ENCODE measurements at regions not wholly inside any gene's neighbourhood (a gene's known extent, or its start where the extent isn't known, plus 50 kb on each side); places are given as distances from the start of the nearest gene placed in this dataset.

DNA sequence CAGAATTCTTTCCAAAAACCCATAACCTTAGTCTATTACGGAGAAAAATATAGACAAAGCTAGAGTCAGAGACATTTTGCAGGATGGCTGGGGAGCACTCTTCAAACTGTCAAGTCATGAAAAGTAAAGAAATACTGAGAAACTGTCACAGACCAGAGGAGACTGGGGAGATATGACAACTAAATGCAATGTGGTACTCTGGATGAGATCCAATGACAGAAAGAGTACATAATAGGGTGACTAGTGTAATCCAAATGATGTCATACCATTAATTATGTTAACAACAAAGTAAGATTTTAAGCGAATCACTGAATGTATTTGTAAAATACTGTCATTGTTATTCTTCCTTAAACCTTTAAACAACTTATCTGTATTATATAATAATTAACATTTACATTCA lies 393.8 kb downstream of the LIG4 start:
- no peaks in the 10 kb centered on the region for H3K36me3 ChIP-seq (ENCODE audit: control insufficient read depth, insufficient read depth, low read length)
- H3K4me3 ChIP-seq (ENCODE audit: low read depth, low read length), result no peak overlapping the region
- no peaks in the 10 kb centered on the region for H3K27me3 ChIP-seq (ENCODE audit: control insufficient read depth, insufficient read depth, low read length)
- TF ChIP-seq, protein P1, sequence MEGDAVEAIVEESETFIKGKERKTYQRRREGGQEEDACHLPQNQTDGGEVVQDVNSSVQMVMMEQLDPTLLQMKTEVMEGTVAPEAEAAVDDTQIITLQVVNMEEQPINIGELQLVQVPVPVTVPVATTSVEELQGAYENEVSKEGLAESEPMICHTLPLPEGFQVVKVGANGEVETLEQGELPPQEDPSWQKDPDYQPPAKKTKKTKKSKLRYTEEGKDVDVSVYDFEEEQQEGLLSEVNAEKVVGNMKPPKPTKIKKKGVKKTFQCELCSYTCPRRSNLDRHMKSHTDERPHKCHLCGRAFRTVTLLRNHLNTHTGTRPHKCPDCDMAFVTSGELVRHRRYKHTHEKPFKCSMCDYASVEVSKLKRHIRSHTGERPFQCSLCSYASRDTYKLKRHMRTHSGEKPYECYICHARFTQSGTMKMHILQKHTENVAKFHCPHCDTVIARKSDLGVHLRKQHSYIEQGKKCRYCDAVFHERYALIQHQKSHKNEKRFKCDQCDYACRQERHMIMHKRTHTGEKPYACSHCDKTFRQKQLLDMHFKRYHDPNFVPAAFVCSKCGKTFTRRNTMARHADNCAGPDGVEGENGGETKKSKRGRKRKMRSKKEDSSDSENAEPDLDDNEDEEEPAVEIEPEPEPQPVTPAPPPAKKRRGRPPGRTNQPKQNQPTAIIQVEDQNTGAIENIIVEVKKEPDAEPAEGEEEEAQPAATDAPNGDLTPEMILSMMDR (IDR thresholded peaks at IDR 0.05; ENCODE audit: insufficient read depth, low read depth, low read length), result no peak
- ChIA-PET CTCF (no interaction called here), POLR2A (no interaction called here)
- no peak for DNase-seq (ENCODE audit: low read depth)

DNA sequence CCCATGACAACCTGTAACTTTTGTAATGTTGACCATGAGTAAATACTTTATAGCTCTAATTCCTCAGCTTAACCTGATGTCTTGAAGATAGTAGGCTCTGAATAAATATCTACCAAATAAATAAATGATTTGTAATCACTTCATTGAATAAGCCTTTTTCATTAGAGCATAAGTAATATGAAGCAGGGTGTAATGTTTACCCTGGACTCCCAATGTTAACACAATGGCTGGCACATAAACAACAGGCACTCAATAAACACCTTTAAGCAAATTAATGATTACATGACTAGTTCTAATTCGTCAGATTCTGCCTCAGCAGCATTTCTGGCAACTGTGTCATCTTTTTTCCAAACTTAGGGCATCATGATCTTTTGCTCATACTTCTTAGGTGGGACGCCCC lies 396.3 kb downstream of the LIG4 start:
- Histone ChIP-seq H3K27me3 (ENCODE audit: control insufficient read depth, insufficient read depth, low read length) (no peaks in the 10 kb centered on the region), H3K36me3 (ENCODE audit: control insufficient read depth, insufficient read depth, low read length) (no peaks in the 10 kb centered on the region), H3K4me3 (ENCODE audit: low read depth, low read length) (no peak overlapping the region)
- POLR2A ChIA-PET, result no interaction called here
- TF ChIP-seq, protein P1 (IDR thresholded peaks at IDR 0.05; ENCODE audit: insufficient read depth, low read depth, low read length), result no peak
- no peak for DNase-seq (ENCODE audit: low read depth)
- CTCF ChIA-PET, result no interaction called here

DNA sequence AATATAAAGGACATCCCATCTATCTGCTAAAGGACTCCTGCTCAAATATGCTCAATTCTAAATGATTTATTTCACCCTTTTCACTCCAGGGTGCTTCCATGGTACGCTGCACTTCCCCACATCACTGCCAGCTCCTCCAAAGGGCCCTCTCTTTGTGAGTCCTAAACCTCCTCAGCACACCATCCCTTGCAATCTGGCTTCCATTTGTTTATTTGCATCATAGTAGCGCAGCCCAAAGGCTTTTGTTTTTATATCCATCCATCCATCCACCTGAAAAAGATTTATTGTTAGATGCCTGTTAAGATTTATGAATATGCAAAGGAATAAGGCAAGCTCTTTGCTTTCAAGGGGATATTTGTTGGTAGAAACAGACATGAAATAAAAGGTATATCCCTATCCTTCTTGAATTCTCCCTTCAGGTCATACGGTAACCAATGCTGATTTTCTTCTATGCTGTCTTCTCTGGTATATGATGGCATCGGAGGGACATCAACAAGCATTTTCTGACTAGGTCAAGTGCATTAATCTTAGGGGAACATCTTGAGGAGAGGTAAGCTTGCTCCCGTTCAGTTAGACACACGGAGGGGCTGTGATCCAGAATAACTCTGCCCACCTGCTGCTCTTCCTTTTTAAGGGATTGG lies 397.6 kb downstream of the LIG4 start:
- no peaks in the 10 kb centered on the region for H3K36me3 ChIP-seq (ENCODE audit: control insufficient read depth, insufficient read depth, low read length)
- CTCF ChIA-PET, result no interaction called here
- no peaks in the 10 kb centered on the region for H3K27me3 ChIP-seq (ENCODE audit: control insufficient read depth, insufficient read depth, low read length)
- no peak overlapping the region for H3K4me3 ChIP-seq (ENCODE audit: low read depth, low read length)
- DNase-seq (ENCODE audit: low read depth), result no peak
- POLR2A ChIA-PET, result no interaction called here
- TF ChIP-seq, protein P1 (IDR thresholded peaks at IDR 0.05; ENCODE audit: insufficient read depth, low read depth, low read length), result no peak

DNA sequence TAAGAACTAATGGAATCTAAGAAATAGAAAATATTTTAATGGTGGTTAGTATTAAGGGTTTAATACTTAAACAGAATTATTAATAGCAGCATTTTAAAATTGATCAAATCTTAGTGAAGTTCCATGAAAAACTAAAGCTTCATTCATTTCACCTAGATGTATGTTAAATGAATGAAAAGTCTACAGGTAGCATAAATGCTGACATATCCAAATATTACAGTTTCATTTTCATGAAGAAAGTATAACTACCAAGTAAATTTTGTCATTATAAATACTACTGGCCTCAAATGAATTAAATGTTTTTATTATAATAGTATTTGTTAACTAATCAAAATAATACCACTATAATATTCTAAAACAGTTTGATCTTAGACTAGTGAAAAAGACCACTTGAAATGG lies 403.3 kb downstream of the LIG4 start:
- TF ChIP-seq, protein P1 (IDR thresholded peaks at IDR 0.05; ENCODE audit: insufficient read depth, low read depth, low read length), result no peak
- ChIA-PET POLR2A (no interaction called here), CTCF (no interaction called here)
- H3K27me3 ChIP-seq (ENCODE audit: control insufficient read depth, insufficient read depth, low read length), result no peaks in the 10 kb centered on the region
- no peaks in the 10 kb centered on the region for H3K36me3 ChIP-seq (ENCODE audit: control insufficient read depth, insufficient read depth, low read length)
- DNase-seq (ENCODE audit: low read depth), result no peak
- H3K4me3 ChIP-seq (ENCODE audit: low read depth, low read length), result no peak overlapping the region

DNA sequence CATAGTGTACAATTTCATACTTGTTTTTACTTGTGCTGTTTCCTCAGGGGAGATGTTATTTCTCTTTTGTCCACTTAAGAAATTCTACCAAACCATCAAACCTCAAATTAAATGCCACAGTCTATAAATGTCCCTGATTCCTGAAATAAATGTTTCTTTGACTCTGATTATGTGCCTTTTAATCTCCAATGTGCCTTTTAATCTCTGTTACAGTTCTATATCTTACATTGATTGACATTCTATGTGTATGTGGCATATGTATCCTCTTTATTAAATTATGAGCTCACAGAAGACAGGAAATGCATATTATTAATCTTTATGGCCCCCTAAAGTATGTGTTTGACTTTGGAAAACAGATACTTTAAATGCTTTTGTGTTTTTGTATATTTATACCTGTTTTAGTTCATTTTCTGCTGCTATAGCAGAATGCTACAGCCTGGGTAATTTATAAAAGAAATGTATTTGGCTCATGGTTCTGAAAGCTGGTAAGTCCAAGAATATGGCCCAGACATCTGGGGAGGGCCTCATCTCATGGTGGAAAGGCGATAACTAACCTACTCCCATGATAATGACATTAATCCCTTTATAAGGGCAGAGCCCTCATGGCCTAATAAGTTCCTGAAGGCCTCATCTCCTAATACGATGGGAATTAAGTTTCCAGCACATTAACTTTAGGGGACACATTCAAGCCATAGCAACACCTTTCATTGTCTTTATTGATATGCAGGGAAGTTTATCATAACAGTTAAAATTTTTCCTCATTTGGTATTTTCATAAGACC lies 403.9 kb downstream of the LIG4 start:
- POLR2A ChIA-PET, result no interaction called here
- CTCF ChIA-PET, result no interaction called here
- TF ChIP-seq, protein P1 (IDR thresholded peaks at IDR 0.05; ENCODE audit: insufficient read depth, low read depth, low read length), result no peak

More for the DNA sequence above, 403.9 kb downstream of the LIG4 start:
- no peak for DNase-seq (ENCODE audit: low read depth)
- H3K4me3 ChIP-seq (ENCODE audit: low read depth, low read length), result no peak overlapping the region
- no peaks in the 10 kb centered on the region for H3K27me3 ChIP-seq (ENCODE audit: control insufficient read depth, insufficient read depth, low read length)
- no peaks in the 10 kb centered on the region for H3K36me3 ChIP-seq (ENCODE audit: control insufficient read depth, insufficient read depth, low read length)

Data from BJ (cell line).